T-helper 1 cell treated with Interleukin-12 subunit alpha and Interleukin-12 subunit beta and Interleukin-4 antibody, amounts not matched to agents 30 μg/mL and 1 μg/mL, for 36 hours (primary cell): ENCODE measurements at regions not wholly inside any gene's neighbourhood (a gene's known extent, or its start where the extent isn't known, plus 50 kb on each side); places are given as distances from the start of the nearest gene placed in this dataset.

ENCODE experiments used
- H3K27ac Mint-ChIP-seq: one replicate; pipeline ENCODE4 v1.8.0; 2021; ENCODE audit warnings: mild to moderate bottlenecking, mixed read lengths
- H3K27me3 Mint-ChIP-seq: one replicate; pipeline ENCODE4 v1.8.0; 2021; ENCODE audit warnings: low read depth, mixed read lengths
- H3K36me3 Mint-ChIP-seq: one replicate; pipeline ENCODE4 v1.8.0; 2021; ENCODE audit warnings: low read depth, mixed read lengths
- H3K4me1 Mint-ChIP-seq: one replicate; pipeline ENCODE4 v1.8.0; 2021; ENCODE audit warnings: low read depth, mixed read lengths
- H3K4me3 Mint-ChIP-seq: one replicate; pipeline ENCODE4 v1.8.0; 2021; ENCODE audit warnings: mild to moderate bottlenecking, moderate library complexity, mixed read lengths
- H3K9me3 Mint-ChIP-seq: one replicate; pipeline ENCODE4 v1.8.0; 2021; ENCODE audit warnings: mixed read lengths

DNA sequence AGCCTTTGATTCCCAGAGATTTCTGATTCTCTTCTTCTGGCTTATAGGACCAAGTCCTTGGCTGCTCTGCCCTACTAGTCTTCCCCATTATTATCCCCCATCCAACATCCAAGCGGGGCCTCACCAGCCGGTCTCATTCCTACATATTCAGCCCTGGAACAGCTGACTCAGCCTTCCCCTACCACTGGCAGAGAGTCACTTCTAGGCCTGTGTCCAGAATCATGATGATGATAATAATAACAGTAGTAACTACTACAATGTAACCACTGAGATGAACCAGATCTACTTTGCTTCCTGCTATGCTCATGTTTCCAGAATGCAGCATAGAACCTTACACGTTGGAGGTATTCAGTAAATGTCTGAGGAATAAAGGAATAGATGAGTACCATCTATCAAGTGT is 295.2 kb downstream of the SRBD1 start:
- Mint-ChIP-seq H3K36me3 (no peaks in the 10 kb centered on the region), H3K4me1 (no peaks in the 10 kb centered on the region), H3K27me3 (peaks cover 10% of the 10 kb centered on the region), H3K27ac (no peak overlapping the region), H3K4me3 (no peak overlapping the region), H3K9me3 (no peaks in the 10 kb centered on the region)

- no peaks in the 10 kb centered on the region for H3K36me3 Mint-ChIP-seq
- no peaks in the 10 kb centered on the region for H3K4me1 Mint-ChIP-seq
- no peak overlapping the region for H3K4me3 Mint-ChIP-seq
- no peaks in the 10 kb centered on the region for H3K27me3 Mint-ChIP-seq
- no peak overlapping the region for H3K27ac Mint-ChIP-seq
- H3K9me3 Mint-ChIP-seq, result no peaks in the 10 kb centered on the region
These were observed 298.8 kb downstream of the SRBD1 start for GRCh38 chr2:45312275-45312674.

DNA sequence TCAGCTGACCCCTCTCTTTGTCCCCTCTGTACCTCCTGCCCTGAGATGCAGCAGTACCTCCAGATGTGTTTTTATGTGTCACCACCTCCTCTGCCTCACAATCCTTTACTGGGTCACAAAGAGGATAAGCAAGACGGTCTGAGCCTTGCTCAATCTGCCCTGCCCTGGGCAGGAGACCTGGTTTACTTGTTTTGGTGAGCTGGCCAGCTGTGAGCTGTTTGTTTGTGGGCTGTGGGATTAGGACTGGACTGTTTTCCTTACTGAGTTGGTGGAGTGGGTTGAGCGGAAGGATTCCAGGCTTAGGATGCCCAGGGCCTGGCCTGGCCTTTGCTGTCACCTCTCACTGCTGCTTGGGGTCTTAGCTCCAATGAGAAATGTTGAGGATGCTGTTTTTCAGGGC is 299.5 kb downstream of the SRBD1 start:
- Mint-ChIP-seq H3K27ac (no peak overlapping the region), H3K36me3 (no peaks in the 10 kb centered on the region), H3K9me3 (no peaks in the 10 kb centered on the region), H3K4me3 (no peak overlapping the region), H3K27me3 (no peaks in the 10 kb centered on the region), H3K4me1 (no peaks in the 10 kb centered on the region)

GRCh38 chr2:45307147-45307546 is 297.9 kb upstream of the SIX2 start:
- H3K36me3 Mint-ChIP-seq, result no peaks in the 10 kb centered on the region
- no peaks in the 10 kb centered on the region for H3K4me1 Mint-ChIP-seq
- H3K27ac Mint-ChIP-seq, result no peak overlapping the region
- no peak overlapping the region for H3K4me3 Mint-ChIP-seq
- no peaks in the 10 kb centered on the region for H3K27me3 Mint-ChIP-seq
- H3K9me3 Mint-ChIP-seq, result no peaks in the 10 kb centered on the region

DNA sequence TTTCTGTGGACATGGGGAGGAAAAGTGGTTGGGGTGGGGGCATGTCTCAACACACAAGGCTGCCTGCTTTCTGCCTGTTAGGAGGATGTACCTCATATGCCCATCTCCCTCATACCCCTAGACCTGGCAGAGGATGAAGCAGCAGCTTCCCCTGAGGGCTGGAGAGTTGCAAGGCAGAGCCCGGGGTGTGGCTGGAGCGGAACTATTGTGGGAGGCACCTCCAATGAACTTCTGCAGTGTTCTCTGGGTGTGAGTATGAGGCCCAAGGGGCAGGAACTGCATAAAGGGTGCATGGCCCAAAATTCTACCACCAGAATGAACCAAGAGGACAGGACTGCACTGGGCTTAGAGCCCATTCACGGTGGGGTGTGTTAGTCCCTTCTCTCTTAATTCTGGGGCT is 296.3 kb upstream of the SIX2 start:
- Mint-ChIP-seq H3K27ac (no peak overlapping the region), H3K27me3 (no peaks in the 10 kb centered on the region), H3K36me3 (no peaks in the 10 kb centered on the region), H3K9me3 (no peaks in the 10 kb centered on the region), H3K4me1 (no peaks in the 10 kb centered on the region), H3K4me3 (no peak overlapping the region)

DNA sequence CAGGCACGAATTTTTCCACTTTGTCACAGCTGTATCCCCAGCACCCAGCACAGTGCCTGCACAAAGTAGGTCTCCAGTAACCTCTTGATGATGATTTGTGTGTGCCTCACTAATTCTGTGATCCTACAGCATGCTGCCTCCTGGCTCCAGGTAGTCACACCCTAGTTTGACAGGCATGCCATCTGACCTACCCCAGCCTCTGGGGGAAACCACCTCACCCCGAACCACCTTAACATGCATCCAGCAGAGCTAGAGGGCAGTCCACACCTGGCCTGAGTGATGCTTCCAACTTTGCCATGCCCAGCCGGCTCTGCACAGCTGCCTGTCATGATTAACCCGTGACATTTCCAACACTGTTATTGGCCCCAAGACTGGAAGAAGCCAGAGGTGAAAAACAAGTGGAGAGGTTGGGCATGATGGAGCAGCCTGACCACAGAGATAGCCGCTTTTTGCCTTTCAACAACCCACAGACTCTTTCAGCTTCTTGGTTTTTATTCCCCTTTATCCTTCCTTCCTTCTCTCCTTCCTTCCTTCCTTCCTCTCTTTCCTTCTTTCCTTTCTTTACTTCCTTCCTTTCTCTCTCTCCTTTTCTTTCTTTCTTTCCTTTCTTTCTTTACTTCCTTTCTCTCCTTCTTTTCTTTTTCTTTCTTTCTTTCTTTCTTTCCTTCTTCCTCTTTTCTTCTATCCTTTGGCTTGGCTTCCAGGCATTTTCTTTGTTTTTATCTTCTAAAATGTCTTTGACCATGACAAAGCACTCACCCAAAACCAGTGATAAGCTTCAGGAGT is 294.4 kb upstream of the SIX2 start:
- Mint-ChIP-seq H3K36me3 (no peaks in the 10 kb centered on the region), H3K9me3 (no peaks in the 10 kb centered on the region), H3K4me3 (no peak overlapping the region), H3K27me3 (no peaks in the 10 kb centered on the region), H3K4me1 (no peaks in the 10 kb centered on the region), H3K27ac (no peak overlapping the region)

GRCh38 chr2:45301307-45302277 is 292.3 kb upstream of the SIX2 start:
- Mint-ChIP-seq H3K27me3 (no peaks in the 10 kb centered on the region), H3K27ac (no peak overlapping the region), H3K36me3 (no peaks in the 10 kb centered on the region), H3K4me1 (no peaks in the 10 kb centered on the region), H3K4me3 (no peak overlapping the region), H3K9me3 (no peaks in the 10 kb centered on the region)

DNA sequence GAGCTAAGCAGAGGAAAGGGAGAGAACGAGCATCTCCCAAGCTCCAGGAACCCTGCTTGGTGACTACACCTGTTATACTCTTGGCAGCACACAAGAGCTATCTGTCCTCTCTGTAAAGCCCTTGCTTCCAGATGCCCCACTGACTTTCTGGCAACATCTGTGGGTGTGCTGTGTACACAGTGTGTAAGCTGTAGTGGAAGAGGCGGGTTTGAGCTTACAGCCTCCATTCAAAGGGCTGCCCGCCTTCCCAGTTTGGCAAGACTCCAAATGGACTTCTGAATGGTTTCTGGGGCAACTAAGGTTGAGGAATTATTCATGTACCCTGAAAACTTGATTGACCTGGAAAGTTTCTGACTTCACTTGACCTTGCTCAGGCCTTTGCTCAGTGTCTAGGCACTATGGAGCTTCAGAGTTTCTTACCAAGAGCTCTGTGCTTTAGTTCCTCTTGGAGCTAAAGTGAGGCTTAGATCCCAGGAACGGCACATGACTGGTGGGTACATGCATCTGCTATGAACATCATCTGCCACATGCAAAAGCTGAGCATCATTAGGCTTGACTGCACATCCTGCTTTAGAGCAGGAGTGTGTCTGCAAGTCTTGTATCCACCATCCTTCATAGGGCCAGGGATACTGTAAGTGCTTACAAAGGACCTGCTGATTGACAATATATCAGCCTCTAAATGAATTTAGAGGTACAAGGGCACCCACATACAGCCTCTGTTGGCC is 290.9 kb upstream of the SIX2 start:
- Mint-ChIP-seq H3K4me1 (no peaks in the 10 kb centered on the region), H3K27me3 (no peaks in the 10 kb centered on the region), H3K36me3 (no peaks in the 10 kb centered on the region), H3K4me3 (no peak overlapping the region), H3K9me3 (no peaks in the 10 kb centered on the region), H3K27ac (no peak overlapping the region)

- Mint-ChIP-seq H3K9me3 (no peaks in the 10 kb centered on the region), H3K4me3 (no peak overlapping the region), H3K36me3 (no peaks in the 10 kb centered on the region), H3K4me1 (no peaks in the 10 kb centered on the region), H3K27me3 (no peaks in the 10 kb centered on the region), H3K27ac (no peak overlapping the region)
These were observed 290.1 kb upstream of the SIX2 start for GRCh38 chr2:45299361-45299760.

DNA sequence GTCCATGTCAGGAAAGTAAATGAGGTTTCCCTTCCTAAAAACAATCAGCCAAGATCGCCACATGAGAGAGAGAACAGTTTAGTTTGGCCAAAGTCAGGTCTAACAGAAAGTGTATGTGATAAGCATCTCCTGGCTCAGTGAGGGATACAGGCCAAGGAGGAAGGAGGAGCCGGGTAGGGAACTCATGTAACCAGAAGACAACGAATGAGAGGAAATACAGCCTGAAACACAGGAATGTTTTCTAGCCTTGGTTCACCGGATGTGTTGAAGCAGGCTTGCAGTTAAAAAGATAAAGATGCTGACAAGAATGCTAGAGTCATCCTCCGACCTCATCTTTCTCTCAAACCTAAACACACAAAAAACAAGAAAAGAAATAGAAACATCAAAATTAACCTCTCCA is 283.9 kb upstream of the SIX2 start:
- H3K36me3 Mint-ChIP-seq, result no peaks in the 10 kb centered on the region
- no peak overlapping the region for H3K4me3 Mint-ChIP-seq
- H3K27me3 Mint-ChIP-seq, result peaks cover 9% of the 10 kb centered on the region
- H3K27ac Mint-ChIP-seq, result no peak overlapping the region
- peaks cover 20% of the 10 kb centered on the region for H3K4me1 Mint-ChIP-seq
- H3K9me3 Mint-ChIP-seq, result no peaks in the 10 kb centered on the region

- peaks cover 20% of the 10 kb centered on the region for H3K4me1 Mint-ChIP-seq
- H3K27me3 Mint-ChIP-seq, result peaks cover 14% of the 10 kb centered on the region
- no peaks in the 10 kb centered on the region for H3K36me3 Mint-ChIP-seq
- no peaks in the 10 kb centered on the region for H3K9me3 Mint-ChIP-seq
- no peak overlapping the region for H3K27ac Mint-ChIP-seq
- H3K4me3 Mint-ChIP-seq, result no peak overlapping the region
These were observed 282.0 kb upstream of the SIX2 start for GRCh38 chr2:45291296-45291701.

- Mint-ChIP-seq H3K9me3 (no peaks in the 10 kb centered on the region), H3K36me3 (no peaks in the 10 kb centered on the region), H3K27me3 (peaks cover 20% of the 10 kb centered on the region), H3K4me3 (no peak overlapping the region), H3K27ac (no peak overlapping the region), H3K4me1 (peaks cover 20% of the 10 kb centered on the region)
These were observed 280.9 kb upstream of the SIX2 start for GRCh38 chr2:45289997-45290709.

DNA sequence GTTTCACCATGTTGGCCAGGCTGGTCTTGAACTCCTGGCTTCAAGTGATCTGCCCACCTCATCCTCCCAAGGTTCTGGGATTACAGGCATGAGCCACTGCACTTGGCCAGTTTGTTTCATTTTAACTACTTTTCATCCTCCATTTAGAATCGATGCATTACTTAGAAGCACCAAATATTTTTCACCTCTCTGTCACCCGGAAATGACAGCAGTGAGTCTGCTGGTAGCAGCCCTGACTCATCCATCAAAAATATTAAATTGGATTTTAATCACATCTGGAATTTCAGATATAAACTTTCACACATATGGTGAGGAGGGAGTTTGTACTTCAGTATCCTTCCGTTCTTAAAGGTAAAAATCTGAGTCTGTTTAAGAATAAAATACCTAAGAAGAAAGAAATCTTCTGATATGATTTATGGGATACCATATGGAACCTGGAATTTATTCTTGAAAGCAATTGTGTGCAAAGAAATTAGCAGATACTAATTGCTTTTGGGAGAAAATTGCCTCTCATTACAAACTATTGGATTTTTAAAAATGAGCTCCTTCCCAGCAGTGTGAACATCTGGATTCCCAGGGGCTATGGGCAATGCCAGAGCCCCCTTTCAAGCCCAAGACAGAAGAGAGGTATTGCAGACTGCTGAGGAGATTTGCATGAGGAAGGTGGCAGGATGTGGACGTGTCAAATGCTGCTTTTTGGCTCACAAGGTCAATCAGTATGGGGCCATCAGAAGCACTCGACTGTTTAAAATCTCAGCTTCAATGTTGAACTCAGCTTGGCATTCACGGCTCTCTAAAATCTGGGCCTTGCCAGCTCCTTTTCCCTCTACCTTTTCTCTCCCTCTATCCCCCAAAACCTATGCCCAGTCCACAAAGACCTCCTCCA is 279.5 kb upstream of the SIX2 start:
- H3K9me3 Mint-ChIP-seq, result no peaks in the 10 kb centered on the region
- no peak overlapping the region for H3K4me3 Mint-ChIP-seq
- peaks cover 17% of the 10 kb centered on the region for H3K27me3 Mint-ChIP-seq
- peaks cover 20% of the 10 kb centered on the region for H3K4me1 Mint-ChIP-seq
- H3K27ac Mint-ChIP-seq, result peak overlapping the region; percentile 26
- H3K36me3 Mint-ChIP-seq, result no peaks in the 10 kb centered on the region
